Neural progenitor cell (in vitro differentiated cells): ENCODE measurements at regions not wholly inside any gene's neighbourhood (a gene's known extent, or its start where the extent isn't known, plus 50 kb on each side); places are given as distances from the start of the nearest gene placed in this dataset.

Source experiments
- EZH2 ChIP-seq: fragments of 200-600 bp; sonication (generic); IDR thresholded peaks from 2 replicates; pipeline ENCODE4 v1.6.1; 2017; ENCODE audit warnings: antibody characterized with exemption, mild to moderate bottlenecking, moderate library complexity
- TF ChIP-seq, protein P1 (sequence below): fragments of 200-600 bp; sonication (generic); IDR thresholded peaks from 2 replicates; pipeline ENCODE4 v1.5.1; 2017; ENCODE audit warnings: antibody characterized with exemption, mild to moderate bottlenecking

DNA sequence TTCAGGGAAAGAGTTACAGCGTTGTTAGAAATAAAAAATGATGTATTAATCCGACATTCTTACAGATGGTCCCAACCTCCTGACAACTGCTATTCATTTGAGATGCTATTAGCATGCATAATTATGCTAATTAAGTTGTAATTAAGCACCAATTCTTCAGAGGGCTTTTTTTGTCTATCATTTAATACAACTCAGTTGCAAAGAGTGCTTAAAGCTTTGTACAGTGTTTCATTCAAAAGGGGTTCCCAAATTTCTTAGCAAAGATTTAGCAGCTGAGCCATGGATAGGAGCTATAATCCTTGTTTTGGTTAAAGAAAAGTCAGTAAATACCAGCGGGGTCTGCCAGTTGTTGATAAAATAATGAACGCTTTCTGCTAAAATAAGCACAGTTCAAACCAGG lies 150.7 kb upstream of the DYNLRB2 start:
- TF ChIP-seq, protein P1, sequence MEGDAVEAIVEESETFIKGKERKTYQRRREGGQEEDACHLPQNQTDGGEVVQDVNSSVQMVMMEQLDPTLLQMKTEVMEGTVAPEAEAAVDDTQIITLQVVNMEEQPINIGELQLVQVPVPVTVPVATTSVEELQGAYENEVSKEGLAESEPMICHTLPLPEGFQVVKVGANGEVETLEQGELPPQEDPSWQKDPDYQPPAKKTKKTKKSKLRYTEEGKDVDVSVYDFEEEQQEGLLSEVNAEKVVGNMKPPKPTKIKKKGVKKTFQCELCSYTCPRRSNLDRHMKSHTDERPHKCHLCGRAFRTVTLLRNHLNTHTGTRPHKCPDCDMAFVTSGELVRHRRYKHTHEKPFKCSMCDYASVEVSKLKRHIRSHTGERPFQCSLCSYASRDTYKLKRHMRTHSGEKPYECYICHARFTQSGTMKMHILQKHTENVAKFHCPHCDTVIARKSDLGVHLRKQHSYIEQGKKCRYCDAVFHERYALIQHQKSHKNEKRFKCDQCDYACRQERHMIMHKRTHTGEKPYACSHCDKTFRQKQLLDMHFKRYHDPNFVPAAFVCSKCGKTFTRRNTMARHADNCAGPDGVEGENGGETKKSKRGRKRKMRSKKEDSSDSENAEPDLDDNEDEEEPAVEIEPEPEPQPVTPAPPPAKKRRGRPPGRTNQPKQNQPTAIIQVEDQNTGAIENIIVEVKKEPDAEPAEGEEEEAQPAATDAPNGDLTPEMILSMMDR = no peak
- no peak for TF ChIP-seq EZH2
